Neutrophil (primary cell): ENCODE measurements at regions not wholly inside any gene's neighbourhood (a gene's known extent, or its start where the extent isn't known, plus 50 kb on each side); places are given as distances from the start of the nearest gene placed in this dataset.
"Not testable (repeated sequence)": the region's sequence is repeated elsewhere in the genome, so short reads cannot be mapped to it uniquely, and the experiment has no call there.

Experiments used
- H3K27ac ChIP-seq: fragments of 200-600 bp; sonication (generic); 2 replicates; pipeline ENCODE4 v1.5.1; 2016; ENCODE audit warnings: mild to moderate bottlenecking, moderate library complexity
- H3K27me3 ChIP-seq: fragments of 200-600 bp; sonication (generic); 2 replicates; pipeline ENCODE4 v1.6.0; 2016; ENCODE audit warnings: mild to moderate bottlenecking
- H3K36me3 ChIP-seq: fragments of 200-600 bp; sonication (generic); 2 replicates; pipeline ENCODE4 v1.5.1; 2017
- H3K4me1 ChIP-seq, 2 experiments: fragments of 200-600 bp in 1 of 2; sonication (generic) in 1 of 2; 1 replicate in 1 of 2; 2 replicates in 1 of 2; pipeline versions ENCODE4 v1.5.1 to v1.6.1; 2013 to 2016; ENCODE audit warnings: low read depth in 1 of 2, low read length in 1 of 2, mild to moderate bottlenecking in 1 of 2, moderate library complexity in 1 of 2; ENCODE audit not compliant: control insufficient read depth in 1 of 2, insufficient read depth in 1 of 2
- H3K4me3 ChIP-seq, 2 experiments: fragments of 200-600 bp in 1 of 2; sonication (generic) in 1 of 2; 1 replicate in 1 of 2; 2 replicates in 1 of 2; pipeline ENCODE4 v1.5.1; 2013 to 2016; ENCODE audit warnings: low read depth in 1 of 2, low read length in 1 of 2, mild to moderate bottlenecking in 1 of 2, moderate library complexity in 1 of 2
- H3K9me3 ChIP-seq: fragments of 200-600 bp; sonication (generic); 2 replicates; pipeline ENCODE4 v1.5.1; 2016
- CTCF ChIP-seq: fragments of 200-600 bp; sonication (generic); IDR thresholded peaks from 2 replicates; pipeline ENCODE4 v1.5.1; 2016; ENCODE audit warnings: antibody characterized with exemption

GRCh38 chr5:118407958-118408357 is 580.4 kb downstream of the DTWD2 start:
- Histone ChIP-seq H3K27me3 (no peaks in the 10 kb centered on the region), H3K9me3 (no peaks in the 10 kb centered on the region), H3K36me3 (no peaks in the 10 kb centered on the region), H3K4me1 (no peaks in the 10 kb centered on the region), H3K27ac (no peak overlapping the region), H3K4me3 (no peak overlapping the region)
- TF ChIP-seq CTCF, result no peak

DNA sequence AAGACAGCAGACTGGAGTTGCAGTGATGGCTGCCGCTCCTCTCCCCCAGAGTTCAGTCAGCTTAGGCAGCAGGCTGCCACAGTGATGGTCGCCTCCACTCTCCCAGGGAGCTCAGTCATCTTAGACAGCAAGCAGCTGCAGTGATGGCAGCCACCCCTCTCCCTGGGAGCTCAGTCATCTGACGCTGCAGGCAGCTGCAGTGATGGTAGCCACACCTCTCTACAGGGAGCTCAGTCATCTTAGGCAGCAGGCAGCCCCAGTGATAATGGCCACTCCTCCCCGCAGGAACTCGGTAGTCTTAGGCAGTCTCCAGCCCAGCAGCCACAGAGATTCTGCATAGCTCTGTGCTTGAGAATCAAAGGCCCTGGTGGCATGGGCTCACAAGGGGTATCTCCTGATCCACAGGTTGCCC is 582.7 kb downstream of the DTWD2 start:
- H3K27ac ChIP-seq, result no peak overlapping the region
- no peak for TF ChIP-seq CTCF
- H3K27me3 ChIP-seq, result no peaks in the 10 kb centered on the region
- no peaks in the 10 kb centered on the region for H3K36me3 ChIP-seq
- H3K4me3 ChIP-seq, result no peak overlapping the region
- H3K9me3 ChIP-seq, result no peaks in the 10 kb centered on the region
- no peaks in the 10 kb centered on the region for H3K4me1 ChIP-seq

DNA sequence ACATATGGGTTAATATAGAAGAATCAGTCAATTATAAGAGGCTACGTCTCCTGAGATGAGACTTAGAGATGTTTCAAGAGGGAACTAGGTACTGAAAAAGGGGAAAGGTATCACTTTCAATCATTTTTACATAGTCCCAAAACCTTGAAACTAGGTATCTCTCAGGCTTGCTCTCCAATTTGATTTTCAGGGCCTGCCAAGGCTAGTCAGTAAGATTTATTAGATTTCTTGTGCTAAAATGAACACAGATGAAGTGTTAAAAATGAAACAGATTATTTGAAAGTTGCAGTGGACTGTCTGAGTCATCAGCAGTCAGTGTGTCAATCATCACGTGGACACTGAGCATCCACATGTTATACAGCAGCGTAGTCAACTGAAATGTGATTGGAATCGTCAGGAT is 591.1 kb downstream of the DTWD2 start:
- no peak for TF ChIP-seq CTCF
- H3K9me3 ChIP-seq, result no peaks in the 10 kb centered on the region
- no peaks in the 10 kb centered on the region for H3K36me3 ChIP-seq

GRCh38 chr5:118392491-118392890 is 595.9 kb downstream of the DTWD2 start:
- no peak for TF ChIP-seq CTCF
- Histone ChIP-seq H3K36me3 (no peaks in the 10 kb centered on the region), H3K27me3 (no peaks in the 10 kb centered on the region), H3K27ac (no peak overlapping the region), H3K4me1 (no peaks in the 10 kb centered on the region), H3K4me3 (no peak overlapping the region), H3K9me3 (no peaks in the 10 kb centered on the region)

More for the DNA sequence above, 591.1 kb downstream of the DTWD2 start:
- H3K27ac ChIP-seq, result no peak overlapping the region
- H3K27me3 ChIP-seq, result no peaks in the 10 kb centered on the region
- no peaks in the 10 kb centered on the region for H3K4me1 ChIP-seq
- no peak overlapping the region for H3K4me3 ChIP-seq

DNA sequence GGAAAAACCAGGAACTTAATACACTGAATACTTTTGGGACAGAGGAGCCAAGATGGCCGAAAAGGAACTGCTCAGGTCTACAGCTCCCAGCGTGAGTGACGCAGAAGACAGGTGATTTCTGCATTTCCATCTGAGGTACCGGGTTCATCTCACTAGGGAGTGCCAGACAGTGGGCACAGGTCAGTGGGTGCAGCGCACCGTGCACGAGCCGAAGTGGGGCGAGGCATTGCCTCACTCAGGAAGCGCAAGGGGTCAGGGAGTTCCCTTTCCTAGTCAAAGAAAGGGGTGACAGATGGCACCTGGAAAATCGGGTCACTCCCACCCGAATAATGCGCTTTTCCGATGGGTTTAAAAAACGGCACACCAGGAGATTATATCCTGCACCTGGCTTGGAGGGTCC is 605.4 kb downstream of the DTWD2 start:
- not testable (repeated sequence) for H3K9me3 ChIP-seq, H3K27ac ChIP-seq, H3K27me3 ChIP-seq, H3K4me1 ChIP-seq, H3K4me3 ChIP-seq, H3K36me3 ChIP-seq

DNA sequence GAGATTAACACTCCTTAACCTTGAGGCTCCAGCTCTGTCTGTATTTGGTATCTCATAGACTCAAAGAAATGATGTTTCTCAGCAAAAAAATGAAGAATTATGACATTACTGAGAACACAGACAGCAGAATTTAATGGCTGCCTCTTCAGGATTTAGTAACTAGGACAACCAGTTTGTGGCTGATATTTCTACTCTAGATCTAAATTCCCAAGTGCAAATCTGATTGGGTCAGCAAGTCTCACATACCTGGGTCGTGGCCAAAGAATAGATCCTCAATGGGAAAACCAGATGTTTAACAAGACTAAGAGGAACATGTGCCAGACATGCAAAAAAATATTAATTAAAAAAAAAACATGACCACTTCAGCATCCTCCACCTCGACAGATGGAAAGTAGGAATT is 608.9 kb downstream of the DTWD2 start:
- no peak for TF ChIP-seq CTCF
- Histone ChIP-seq H3K4me1 (no peaks in the 10 kb centered on the region), H3K9me3 (no peaks in the 10 kb centered on the region), H3K27me3 (no peaks in the 10 kb centered on the region), H3K4me3 (no peak overlapping the region), H3K36me3 (no peaks in the 10 kb centered on the region), H3K27ac (no peak overlapping the region)
